Right lobe of liver (tissue), 4 donors: ENCODE measurements at regions not wholly inside any gene's neighbourhood (a gene's known extent, or its start where the extent isn't known, plus 50 kb on each side); places are given as distances from the start of the nearest gene placed in this dataset.

Experiments used
- POLR2A ChIP-seq: fragments of 450-650 bp; IDR thresholded peaks from one replicate; pipeline ENCODE4 v1.6.1; 2017; ENCODE audit warnings: antibody characterized with exemption, mild to moderate bottlenecking
- TF ChIP-seq, protein P1 (sequence below), 4 donors: fragments of 200-600 bp in 3 of 4; fragments of 450-650 bp in 1 of 4; IDR thresholded peaks; one replicate each; pipeline versions ENCODE4 v1.5.1 to v1.8.0; 2016 to 2022; ENCODE audit warnings: antibody characterized with exemption in 4 of 4, mild to moderate bottlenecking in 2 of 4
- donor health status: DM: no; HTN: no; CAD: no.
- donor health status: DM: no; HTN: no; CAD: no.
- donor health status: DM: no; HTN: yes; CAD: no.

GRCh38 chr6:117169781-117170281 is 95.5 kb upstream of the VGLL2 start:
- TF ChIP-seq, protein P1, sequence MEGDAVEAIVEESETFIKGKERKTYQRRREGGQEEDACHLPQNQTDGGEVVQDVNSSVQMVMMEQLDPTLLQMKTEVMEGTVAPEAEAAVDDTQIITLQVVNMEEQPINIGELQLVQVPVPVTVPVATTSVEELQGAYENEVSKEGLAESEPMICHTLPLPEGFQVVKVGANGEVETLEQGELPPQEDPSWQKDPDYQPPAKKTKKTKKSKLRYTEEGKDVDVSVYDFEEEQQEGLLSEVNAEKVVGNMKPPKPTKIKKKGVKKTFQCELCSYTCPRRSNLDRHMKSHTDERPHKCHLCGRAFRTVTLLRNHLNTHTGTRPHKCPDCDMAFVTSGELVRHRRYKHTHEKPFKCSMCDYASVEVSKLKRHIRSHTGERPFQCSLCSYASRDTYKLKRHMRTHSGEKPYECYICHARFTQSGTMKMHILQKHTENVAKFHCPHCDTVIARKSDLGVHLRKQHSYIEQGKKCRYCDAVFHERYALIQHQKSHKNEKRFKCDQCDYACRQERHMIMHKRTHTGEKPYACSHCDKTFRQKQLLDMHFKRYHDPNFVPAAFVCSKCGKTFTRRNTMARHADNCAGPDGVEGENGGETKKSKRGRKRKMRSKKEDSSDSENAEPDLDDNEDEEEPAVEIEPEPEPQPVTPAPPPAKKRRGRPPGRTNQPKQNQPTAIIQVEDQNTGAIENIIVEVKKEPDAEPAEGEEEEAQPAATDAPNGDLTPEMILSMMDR (IDR thresholded peaks at IDR 0.05), result no peak
- TF ChIP-seq POLR2A, result no peak
